PFSK-1 (cell line): ENCODE measurements at regions not wholly inside any gene's neighbourhood (a gene's known extent, or its start where the extent isn't known, plus 50 kb on each side); places are given as distances from the start of the nearest gene placed in this dataset.

Experiments used
- FOXP2 ChIP-seq: optimal IDR thresholded peaks from 2 replicates; pipeline ENCODE3; 2011; ENCODE audit warnings: borderline replicate concordance, control low read depth, inconsistent platforms; ENCODE audit not compliant: insufficient read depth; ENCODE audit errors: extremely low read length, extremely low read depth
- POLR2AphosphoS5 ChIP-seq: IDR thresholded peaks from 2 replicates; pipeline ENCODE4 v1.6.1; 2012; ENCODE audit warnings: low read depth, mild to moderate bottlenecking, control low read depth, low read length, moderate library complexity
- REST ChIP-seq, 2 experiments: IDR thresholded peaks; 2 replicates each; pipeline versions ENCODE4 v1.6.1 to v1.8.0; 2011 to 2012; ENCODE audit warnings: low read depth in 2 of 2, low read length in 2 of 2, control low read depth in 1 of 2, inconsistent platforms in 1 of 2, mild to moderate bottlenecking in 1 of 2, moderate library complexity in 1 of 2; ENCODE audit not compliant: insufficient read depth in 1 of 2
- SIN3A ChIP-seq: IDR thresholded peaks from 2 replicates; pipeline ENCODE4 v1.6.1; 2012; ENCODE audit warnings: mild to moderate bottlenecking, low read length, moderate library complexity, borderline replicate concordance; ENCODE audit not compliant: insufficient read depth
- TAF1 ChIP-seq: IDR thresholded peaks from 2 replicates; pipeline ENCODE4 v1.6.1; 2012; ENCODE audit warnings: low read length, control low read depth, borderline replicate concordance; ENCODE audit not compliant: insufficient read depth

- no peak for TF ChIP-seq POLR2AphosphoS5
- no peak for TF ChIP-seq REST (IDR thresholded peaks at IDR 0.05; ENCODE audit: insufficient read depth in 1 of 2, low read depth in 2 of 2, low read length in 2 of 2)
Observed at GRCh38 chr5:174324680-174325079, 279.2 kb downstream of the NSG2 start.

GRCh38 chr5:174325431-174325830 is 279.9 kb downstream of the NSG2 start:
- TF ChIP-seq FOXP2 (no peak), REST (IDR thresholded peaks at IDR 0.05; ENCODE audit: insufficient read depth in 1 of 2, low read depth in 2 of 2, low read length in 2 of 2) (no peak), SIN3A (no peak), TAF1 (no peak), POLR2AphosphoS5 (no peak)

- no peak for TF ChIP-seq TAF1
- no peak for TF ChIP-seq POLR2AphosphoS5
- TF ChIP-seq FOXP2: no peak
- TF ChIP-seq REST (IDR thresholded peaks at IDR 0.05; ENCODE audit: insufficient read depth in 1 of 2, low read depth in 2 of 2, low read length in 2 of 2): no peak
- TF ChIP-seq SIN3A: no peak
Observed at GRCh38 chr5:174325961-174326360, 280.5 kb downstream of the NSG2 start.

- TF ChIP-seq POLR2AphosphoS5 (no peak), TAF1 (no peak), FOXP2 (no peak), REST (IDR thresholded peaks at IDR 0.05; ENCODE audit: insufficient read depth in 1 of 2, low read depth in 2 of 2, low read length in 2 of 2) (no peak), SIN3A (no peak)
Observed at GRCh38 chr5:174326372-174326771, 280.9 kb downstream of the NSG2 start.

- TF ChIP-seq FOXP2 (no peak), REST (IDR thresholded peaks at IDR 0.05; ENCODE audit: insufficient read depth in 1 of 2, low read depth in 2 of 2, low read length in 2 of 2) (no peak)
Observed at GRCh38 chr5:174327317-174327864, 281.9 kb downstream of the NSG2 start.
